ENCODE measurements at regions not wholly inside any gene's neighbourhood (a gene's known extent, or its start where the extent isn't known, plus 50 kb on each side); places are given as distances from the start of the nearest gene placed in this dataset.

- Histone ChIP-seq H3K27me3 (no peaks in the 10 kb centered on the region), H3K4me3 (no peak overlapping the region), H3K36me3 (no peaks in the 10 kb centered on the region), H3K9me3 (no peaks in the 10 kb centered on the region), H3K4me1 (no peaks in the 10 kb centered on the region), H3K27ac (no peak overlapping the region)
- TF ChIP-seq EP300 (IDR thresholded peaks at IDR 0.05): no peak
- no peak for TF ChIP-seq POLR2A (IDR thresholded peaks at IDR 0.05)
- no peak for TF ChIP-seq POLR2AphosphoS5 (IDR thresholded peaks at IDR 0.05)
- no peak for TF ChIP-seq CTCF (IDR thresholded peaks at IDR 0.05)
- 66 to 72% (median 67%) methylated on average over 6 of the region's 6 CpGs for WGBS, 5 donors
- intact Hi-C loops (cut with DNase I; ENCODE audit: low total_unique reads): no loop called here
- DNase-seq: no peak
Observed at GRCh38 chr7:54643064-54643463, 100.9 kb downstream of the VSTM2A start.

- WGBS, 5 donors: 60 to 69% (median 62%) methylated on average over 6 of the region's 6 CpGs
- Histone ChIP-seq H3K9me3 (peaks cover 0 to 2% (median 0%) of the 10 kb centered on the region in 4 donors), H3K27ac (no peak overlapping the region), H3K27me3 (no peaks in the 10 kb centered on the region), H3K4me1 (no peaks in the 10 kb centered on the region), H3K4me3 (no peak overlapping the region), H3K36me3 (no peaks in the 10 kb centered on the region)
- no peak for TF ChIP-seq EP300 (IDR thresholded peaks at IDR 0.05)
- TF ChIP-seq CTCF (IDR thresholded peaks at IDR 0.05): no peak
- TF ChIP-seq POLR2AphosphoS5 (IDR thresholded peaks at IDR 0.05): no peak
- no peak for TF ChIP-seq POLR2A (IDR thresholded peaks at IDR 0.05)
- intact Hi-C loops (cut with DNase I; ENCODE audit: low total_unique reads): no loop called here
- no peak for DNase-seq
Observed at GRCh38 chr7:54637712-54638396, 95.7 kb downstream of the VSTM2A start.

GRCh38 chr7:54632696-54633095 is 90.5 kb downstream of the VSTM2A start:
- Histone ChIP-seq H3K4me1 (no peaks in the 10 kb centered on the region), H3K4me3 (no peak overlapping the region), H3K9me3 (peaks cover 0 to 4% (median 1%) of the 10 kb centered on the region in 4 donors), H3K27me3 (no peaks in the 10 kb centered on the region), H3K36me3 (no peaks in the 10 kb centered on the region), H3K27ac (no peak overlapping the region)
- intact Hi-C loops (cut with DNase I; ENCODE audit: low total_unique reads): no loop called here
- WGBS, 5 donors: 32 to 50% (median 39%) methylated on average over 4 of the region's 4 CpGs
- DNase-seq: peak in 1 of 2 donors; percentile 27
- no peak for TF ChIP-seq CTCF (IDR thresholded peaks at IDR 0.05)
- TF ChIP-seq EP300 (IDR thresholded peaks at IDR 0.05): no peak
- no peak for TF ChIP-seq POLR2A (IDR thresholded peaks at IDR 0.05)
- no peak for TF ChIP-seq POLR2AphosphoS5 (IDR thresholded peaks at IDR 0.05)

GRCh38 chr7:54629771-54630170 is 87.6 kb downstream of the VSTM2A start:
- no peak overlapping the region for H3K4me3 ChIP-seq
- no peak for DNase-seq
- H3K27me3 ChIP-seq: no peaks in the 10 kb centered on the region
- H3K4me1 ChIP-seq: no peaks in the 10 kb centered on the region
- no peaks in the 10 kb centered on the region for H3K36me3 ChIP-seq
- 60 to 75% (median 69%) methylated on average over 4 of the region's 4 CpGs for WGBS, 5 donors
- intact Hi-C loops (cut with DNase I; ENCODE audit: low total_unique reads): no loop called here
- H3K9me3 ChIP-seq: peaks cover 0 to 4% (median 1%) of the 10 kb centered on the region in 4 donors
- no peak for TF ChIP-seq EP300 (IDR thresholded peaks at IDR 0.05)
- no peak for TF ChIP-seq POLR2AphosphoS5 (IDR thresholded peaks at IDR 0.05)
- no peak for TF ChIP-seq POLR2A (IDR thresholded peaks at IDR 0.05)
- TF ChIP-seq CTCF (IDR thresholded peaks at IDR 0.05): no peak
- H3K27ac ChIP-seq: no peak overlapping the region

All from stomach (tissue), 8 donors.